HUES64 (cell line): ENCODE measurements at regions not wholly inside any gene's neighbourhood (a gene's known extent, or its start where the extent isn't known, plus 50 kb on each side); places are given as distances from the start of the nearest gene placed in this dataset.

Source experiments
- H3K27ac ChIP-seq: 2 replicates; pipeline ENCODE4 v1.7.0; 2013; ENCODE audit warnings: low read depth, low read length, inconsistent platforms
- H3K27me3 ChIP-seq: 2 replicates; pipeline ENCODE4 v1.6.1; 2013; ENCODE audit warnings: mild to moderate bottlenecking, low read length; ENCODE audit not compliant: insufficient read depth
- H3K36me3 ChIP-seq: 2 replicates; pipeline ENCODE4 v1.6.1; 2013; ENCODE audit warnings: mild to moderate bottlenecking, low read length; ENCODE audit not compliant: insufficient read depth
- H3K4me1 ChIP-seq: 2 replicates; pipeline ENCODE4 v1.6.1; 2013; ENCODE audit warnings: mild to moderate bottlenecking, low read length, moderate library complexity; ENCODE audit not compliant: insufficient read depth
- H3K4me3 ChIP-seq: 2 replicates; pipeline ENCODE4 v1.5.1; 2013; ENCODE audit warnings: mild to moderate bottlenecking, low read length, moderate library complexity
- H3K9ac ChIP-seq: 2 replicates; pipeline ENCODE4 v1.6.1; 2013; ENCODE audit warnings: mild to moderate bottlenecking, low read depth, low read length
- H3K9me3 ChIP-seq: 2 replicates; pipeline ENCODE4 v1.6.1; 2013; ENCODE audit warnings: low read depth, low read length; ENCODE audit not compliant: insufficient read depth
- WGBS: fragments of 150-250, 120-280 bp; methylation state at CpG from one replicate; pipeline ENCODE4 v1.1.7; 2013; ENCODE audit warnings: missing lambda C conversion rate; 5-methylcytosine and 5-hydroxymethylcytosine counted together

DNA sequence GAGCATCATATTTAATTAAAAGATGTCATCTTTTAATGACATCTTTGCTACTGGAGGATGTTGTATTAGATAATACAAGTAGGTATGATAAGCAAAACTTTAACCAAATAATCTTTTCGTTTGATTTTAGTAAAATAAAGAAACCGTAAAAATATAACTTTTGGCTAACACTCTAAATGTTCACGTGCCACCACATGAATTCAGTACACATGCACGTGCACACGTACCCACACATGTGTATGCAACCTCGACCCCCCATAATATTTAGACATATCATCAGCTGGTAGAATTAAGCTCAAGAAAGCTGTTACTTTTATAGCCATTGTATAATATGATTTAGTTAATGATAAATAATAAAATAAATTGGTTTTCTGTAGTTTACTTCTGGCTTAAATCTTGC, 566.6 kb upstream of the FBXO33 start:
- 96% methylated on average over 6 of the region's 6 CpGs for WGBS
- no peaks in the 10 kb centered on the region for H3K27me3 ChIP-seq
- H3K4me1 ChIP-seq: no peaks in the 10 kb centered on the region
- H3K9ac ChIP-seq: no peak overlapping the region
- H3K4me3 ChIP-seq: no peak overlapping the region
- no peaks in the 10 kb centered on the region for H3K9me3 ChIP-seq
- H3K27ac ChIP-seq: no peak overlapping the region
- no peaks in the 10 kb centered on the region for H3K36me3 ChIP-seq

DNA sequence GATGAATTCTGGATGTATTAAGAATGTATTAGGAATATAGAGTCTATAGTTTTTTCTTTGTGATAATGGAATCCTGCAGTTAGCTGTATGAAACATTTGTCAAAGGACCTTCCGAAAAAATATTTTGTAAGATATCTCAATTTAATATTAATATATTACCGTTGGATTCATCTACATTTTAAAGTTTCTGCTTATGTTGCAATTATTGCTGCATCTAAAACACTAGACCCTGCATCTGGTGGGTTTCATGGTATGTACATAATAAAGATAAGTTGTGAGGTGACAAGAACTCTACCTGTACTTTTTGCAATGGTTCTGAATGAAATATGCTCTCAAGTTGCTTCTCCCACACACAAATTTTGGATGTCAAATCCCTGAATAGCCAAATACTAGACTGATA, 565.9 kb upstream of the FBXO33 start:
- no CpG with 5 or more reads among the region's 2 CpGs for WGBS
- Histone ChIP-seq H3K9ac (no peak overlapping the region), H3K27ac (no peak overlapping the region)

DNA sequence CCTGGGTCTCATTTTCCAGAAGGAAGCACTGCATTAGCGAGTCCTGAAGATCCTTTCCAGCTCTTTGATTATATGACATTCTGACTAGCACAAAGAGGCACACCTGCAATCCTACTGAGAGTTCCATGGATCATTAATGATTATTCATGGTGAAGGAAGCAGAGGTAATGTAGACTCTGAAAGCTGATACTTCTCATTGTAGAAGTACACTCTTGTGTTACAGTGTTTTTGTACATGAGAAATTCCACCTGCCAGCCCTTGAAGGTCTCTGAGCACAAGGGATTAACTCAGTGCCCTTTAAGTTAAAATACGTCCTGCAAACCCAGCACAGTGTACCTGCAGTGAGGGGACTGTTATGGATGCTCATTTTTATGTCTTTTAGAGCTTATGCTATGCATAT, 558.8 kb upstream of the FBXO33 start:
- Histone ChIP-seq H3K9ac (no peak overlapping the region), H3K27ac (no peak overlapping the region), H3K27me3 (no peaks in the 10 kb centered on the region), H3K4me3 (no peak overlapping the region), H3K4me1 (no peaks in the 10 kb centered on the region), H3K36me3 (no peaks in the 10 kb centered on the region), H3K9me3 (no peaks in the 10 kb centered on the region)
- WGBS: 92% methylated on average over 2 of the region's 2 CpGs

More for the DNA sequence above, 565.9 kb upstream of the FBXO33 start:
- H3K27me3 ChIP-seq: no peaks in the 10 kb centered on the region
- H3K9me3 ChIP-seq: no peaks in the 10 kb centered on the region
- no peak overlapping the region for H3K4me3 ChIP-seq
- H3K36me3 ChIP-seq: no peaks in the 10 kb centered on the region
- H3K4me1 ChIP-seq: no peaks in the 10 kb centered on the region

DNA sequence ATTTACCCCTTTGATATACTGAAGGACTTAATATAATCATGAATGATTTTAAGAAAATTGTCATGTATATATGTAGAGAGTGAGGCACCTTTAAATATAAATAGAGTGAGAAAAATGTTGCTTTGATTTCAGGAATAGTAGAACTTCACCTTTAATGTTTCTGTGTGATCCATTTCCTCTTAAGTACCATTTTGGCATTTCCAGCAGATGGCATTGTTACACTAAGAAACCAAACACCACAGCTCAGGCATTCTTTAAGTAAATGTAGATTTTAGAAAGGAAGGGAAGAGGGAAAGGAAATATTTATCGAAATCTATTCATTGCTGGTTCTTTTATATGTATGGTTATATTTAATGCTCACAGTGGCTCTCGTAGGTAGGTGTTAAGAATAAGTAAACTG, 556.7 kb upstream of the FBXO33 start:
- H3K4me3 ChIP-seq: no peak overlapping the region
- 53% methylated on average over 2 of the region's 2 CpGs for WGBS
- no peaks in the 10 kb centered on the region for H3K27me3 ChIP-seq
- H3K9ac ChIP-seq: no peak overlapping the region
- H3K36me3 ChIP-seq: no peaks in the 10 kb centered on the region
- no peaks in the 10 kb centered on the region for H3K9me3 ChIP-seq
- H3K27ac ChIP-seq: no peak overlapping the region
- H3K4me1 ChIP-seq: no peaks in the 10 kb centered on the region

DNA sequence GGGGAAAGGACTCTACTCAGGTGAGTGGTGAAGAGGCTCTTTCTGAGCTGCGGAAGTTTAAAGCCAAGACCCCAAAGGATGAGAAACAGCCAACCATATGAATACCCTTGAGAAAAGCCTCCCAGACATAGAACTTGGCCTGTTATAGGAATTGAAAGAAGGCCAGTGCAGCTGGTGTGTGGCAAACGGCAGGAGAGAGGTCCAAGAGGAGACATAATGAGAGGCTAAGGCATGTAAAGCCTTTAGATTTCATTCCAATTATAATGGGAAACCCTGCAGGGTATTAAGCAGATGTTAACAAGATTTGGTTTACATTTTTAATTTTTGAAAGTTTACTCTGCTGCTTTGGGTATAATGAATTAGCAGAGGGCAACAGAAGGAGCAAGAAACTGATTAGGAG, 552.1 kb upstream of the FBXO33 start:
- H3K9me3 ChIP-seq: no peaks in the 10 kb centered on the region
- H3K27ac ChIP-seq: no peak overlapping the region
- H3K36me3 ChIP-seq: no peaks in the 10 kb centered on the region
- H3K9ac ChIP-seq: no peak overlapping the region
- H3K27me3 ChIP-seq: no peaks in the 10 kb centered on the region
- no peak overlapping the region for H3K4me3 ChIP-seq
- 69% methylated on average over 2 of the region's 2 CpGs for WGBS
- H3K4me1 ChIP-seq: no peaks in the 10 kb centered on the region

DNA sequence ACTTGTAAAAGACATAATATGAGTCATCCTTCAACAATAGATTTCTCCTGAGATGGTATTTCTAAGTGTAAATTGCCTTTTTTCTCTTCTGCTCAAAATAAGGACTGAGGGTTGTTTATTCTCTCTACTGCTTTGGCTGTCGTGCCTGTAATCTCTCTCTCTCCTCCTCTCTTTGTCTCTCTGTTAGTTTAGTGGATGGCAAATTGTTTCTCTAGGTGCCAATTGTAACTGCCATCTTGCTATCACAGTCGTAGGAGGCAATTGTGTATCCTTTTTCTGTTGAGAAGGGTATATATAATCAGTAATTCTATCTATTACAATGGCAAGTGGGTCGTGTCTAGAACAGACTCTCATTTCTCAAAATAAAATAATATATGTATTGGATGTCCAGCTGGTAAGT, 545.0 kb upstream of the FBXO33 start:
- H3K9me3 ChIP-seq: no peaks in the 10 kb centered on the region
- no peaks in the 10 kb centered on the region for H3K36me3 ChIP-seq
- no peak overlapping the region for H3K9ac ChIP-seq
- H3K4me1 ChIP-seq: peaks cover 4% of the 10 kb centered on the region; the same call in 1 of the 2 replicates
- WGBS: 67% methylated on average over 1 of the region's 3 CpGs
- H3K4me3 ChIP-seq: no peak overlapping the region
- no peak overlapping the region for H3K27ac ChIP-seq
- H3K27me3 ChIP-seq: no peaks in the 10 kb centered on the region

DNA sequence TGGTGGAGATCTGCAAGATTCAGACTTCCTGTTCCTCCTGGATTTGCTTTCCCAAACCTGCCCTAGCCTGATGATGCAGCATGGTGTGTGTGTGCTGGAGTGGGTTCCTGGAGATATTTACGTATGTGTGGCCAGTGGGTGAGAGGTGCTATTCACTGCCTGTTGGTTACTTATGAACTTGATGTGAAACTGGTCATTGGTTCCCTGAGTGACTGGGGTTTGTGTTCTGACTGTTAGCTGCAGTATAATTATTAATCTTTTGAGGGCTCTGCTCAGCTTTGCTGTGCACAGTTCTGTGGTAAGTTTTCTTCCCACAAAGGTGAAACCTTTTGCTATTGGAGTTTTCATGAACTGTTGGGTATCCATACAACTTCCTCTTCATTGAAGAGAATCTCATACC, 541.8 kb upstream of the FBXO33 start:
- Histone ChIP-seq H3K27ac (no peak overlapping the region), H3K4me1 (peaks cover 4% of the 10 kb centered on the region; the same call in 1 of the 2 replicates), H3K9ac (no peak overlapping the region), H3K36me3 (no peaks in the 10 kb centered on the region), H3K4me3 (no peak overlapping the region), H3K27me3 (no peaks in the 10 kb centered on the region), H3K9me3 (no peaks in the 10 kb centered on the region)
- WGBS: 88% methylated on average over 1 of the region's 1 CpG

DNA sequence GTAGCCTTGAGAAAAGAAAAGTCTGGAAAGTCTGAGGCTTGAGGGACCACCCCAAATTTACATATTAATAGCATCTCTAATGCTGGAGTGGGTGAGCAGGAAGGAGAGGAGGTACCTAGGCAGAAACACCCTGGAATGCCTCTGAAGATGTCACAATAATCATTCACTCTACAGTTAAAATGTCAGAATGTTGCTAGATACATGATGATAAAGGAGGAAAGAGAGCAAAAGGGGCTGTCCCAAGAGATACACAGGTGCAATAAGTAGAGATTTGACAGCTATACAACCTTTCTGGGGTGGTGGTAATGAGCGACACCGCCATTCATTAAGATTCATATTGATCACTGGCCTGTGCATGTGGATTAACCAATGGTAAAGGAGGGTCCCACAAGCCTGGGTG, 540.5 kb upstream of the FBXO33 start:
- Histone ChIP-seq H3K4me1 (peaks cover 4% of the 10 kb centered on the region; the same call in 1 of the 2 replicates), H3K4me3 (no peak overlapping the region), H3K9ac (no peak overlapping the region), H3K36me3 (no peaks in the 10 kb centered on the region), H3K27ac (no peak overlapping the region), H3K27me3 (no peaks in the 10 kb centered on the region), H3K9me3 (no peaks in the 10 kb centered on the region)
- WGBS: 97% methylated on average over 2 of the region's 2 CpGs

DNA sequence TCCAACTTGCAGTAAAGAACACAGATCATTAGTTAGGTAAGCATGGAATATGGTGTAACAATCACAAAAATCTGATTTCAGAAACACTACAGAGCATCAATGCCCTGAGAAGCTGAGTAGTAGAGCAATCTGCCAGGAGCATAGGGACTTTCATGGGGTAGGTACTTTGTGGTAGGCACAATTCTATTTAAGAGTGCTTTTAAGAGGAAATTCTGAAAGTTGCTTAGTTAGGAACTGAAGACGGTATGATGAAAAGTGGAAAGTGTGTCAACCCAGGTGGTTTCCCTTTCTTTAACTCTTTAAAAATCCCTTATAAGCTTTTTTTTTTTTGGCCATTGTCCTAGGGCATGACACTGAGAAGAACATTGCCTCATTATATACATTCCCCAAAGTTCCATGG, 535.7 kb upstream of the FBXO33 start:
- H3K4me1 ChIP-seq: peaks cover 4% of the 10 kb centered on the region; the same call in 1 of the 2 replicates
- no peaks in the 10 kb centered on the region for H3K27me3 ChIP-seq
- no peak overlapping the region for H3K27ac ChIP-seq
- H3K9me3 ChIP-seq: no peaks in the 10 kb centered on the region
- H3K9ac ChIP-seq: no peak overlapping the region
- WGBS: 100% methylated on average over 1 of the region's 1 CpG
- H3K36me3 ChIP-seq: no peaks in the 10 kb centered on the region
- no peak overlapping the region for H3K4me3 ChIP-seq

DNA sequence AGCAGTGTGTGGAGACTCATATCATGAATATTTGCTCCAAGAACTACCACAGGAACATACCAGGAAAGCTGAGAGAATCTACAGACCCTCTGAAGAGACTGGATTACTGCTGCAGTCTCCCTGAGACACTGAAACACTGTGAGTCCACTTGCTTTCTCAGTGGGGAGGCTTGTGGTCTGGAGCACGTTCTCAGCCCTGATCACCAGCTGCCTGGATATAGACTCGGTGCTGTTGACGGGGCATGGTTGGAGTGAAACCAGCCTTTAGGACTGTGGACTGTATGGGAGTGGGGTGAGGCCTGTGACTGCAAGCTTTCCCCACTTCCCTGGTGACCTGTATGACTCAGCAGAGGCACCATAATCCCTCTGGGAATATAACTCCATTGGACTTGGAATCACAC, 525.8 kb upstream of the FBXO33 start:
- WGBS: 89% methylated on average over 3 of the region's 3 CpGs
- Histone ChIP-seq H3K36me3 (no peaks in the 10 kb centered on the region), H3K4me3 (no peak overlapping the region), H3K27ac (no peak overlapping the region), H3K27me3 (no peaks in the 10 kb centered on the region), H3K9me3 (no peaks in the 10 kb centered on the region), H3K9ac (no peak overlapping the region), H3K4me1 (no peaks in the 10 kb centered on the region)

DNA sequence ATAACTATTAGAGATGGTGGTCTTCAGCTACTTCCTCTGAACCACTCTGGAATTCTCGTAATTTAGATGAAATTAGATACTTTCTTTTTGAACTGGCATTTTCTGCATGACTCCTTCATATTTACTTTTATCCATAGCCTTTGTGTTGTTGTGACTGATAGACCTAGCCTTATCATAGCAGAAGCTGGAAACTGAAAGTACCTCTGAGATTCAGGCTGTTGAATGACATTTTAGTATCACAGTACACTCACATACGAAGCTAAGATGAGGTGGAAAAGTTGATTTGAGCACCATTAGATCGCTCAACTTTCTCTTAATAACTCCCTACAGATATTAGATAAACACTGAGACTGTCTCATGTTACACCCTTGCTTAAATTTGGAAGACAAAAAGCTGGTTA, 525.1 kb upstream of the FBXO33 start:
- Histone ChIP-seq H3K9me3 (no peaks in the 10 kb centered on the region), H3K27ac (no peak overlapping the region), H3K9ac (no peak overlapping the region), H3K4me3 (no peak overlapping the region), H3K4me1 (no peaks in the 10 kb centered on the region), H3K27me3 (no peaks in the 10 kb centered on the region), H3K36me3 (no peaks in the 10 kb centered on the region)
- WGBS: no CpG with 5 or more reads among the region's 3 CpGs

DNA sequence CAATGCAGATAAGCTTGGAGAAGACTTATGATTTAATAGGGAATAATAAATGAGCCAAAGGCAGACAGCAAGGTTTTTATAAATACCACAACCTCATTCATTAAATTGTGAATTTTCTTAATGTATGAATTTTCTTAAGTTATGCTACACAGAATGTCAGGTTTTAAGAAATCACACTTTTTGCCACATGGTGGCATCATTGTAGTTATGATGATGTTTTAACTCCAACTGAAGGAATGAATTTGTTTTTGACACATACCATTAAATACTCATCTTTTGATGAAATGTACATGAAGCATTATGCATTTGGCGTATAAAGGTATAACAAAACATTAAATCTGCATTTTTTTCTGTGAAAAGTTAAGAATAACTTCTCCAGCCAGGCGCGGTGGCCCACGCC, 524.1 kb upstream of the FBXO33 start:
- 96% methylated on average over 4 of the region's 4 CpGs for WGBS
- Histone ChIP-seq H3K9ac (no peak overlapping the region), H3K4me1 (no peaks in the 10 kb centered on the region), H3K36me3 (no peaks in the 10 kb centered on the region), H3K4me3 (no peak overlapping the region), H3K27me3 (no peaks in the 10 kb centered on the region), H3K27ac (no peak overlapping the region), H3K9me3 (no peaks in the 10 kb centered on the region)
